ENCODE measurements at regions not wholly inside any gene's neighbourhood (a gene's known extent, or its start where the extent isn't known, plus 50 kb on each side); places are given as distances from the start of the nearest gene placed in this dataset.

- FAIRE-seq (no peak), ATAC-seq (no peak), DNase-seq (ENCODE audit: low read depth, low spot score) (no peak)
- no TSS peak for BruUV-seq (replicated peaks)
- Histone ChIP-seq H3K4me3 (no peak overlapping the region), H2AFZ (ENCODE audit: control insufficient read depth, low read depth, low read length) (no peak overlapping the region), H3K27ac (ENCODE audit: control insufficient read depth, insufficient read depth) (no peak overlapping the region), H3K9me3 (replicated peaks; ENCODE audit: control insufficient read depth, insufficient read depth, low read length) (no peaks in the 10 kb centered on the region), H3K4me1 (ENCODE audit: control insufficient read depth, insufficient read depth, low read length) (no peaks in the 10 kb centered on the region), H3K4me2 (ENCODE audit: control insufficient read depth, insufficient read depth) (no peak overlapping the region), H3K79me2 (ENCODE audit: control insufficient read depth, insufficient read depth, low read length) (no peaks in the 10 kb centered on the region), H3K9ac (ENCODE audit: control insufficient read depth, insufficient read depth, low read length) (no peak overlapping the region), H4K20me1 (ENCODE audit: control insufficient read depth, insufficient read depth) (no peaks in the 10 kb centered on the region), H3K36me3 (ENCODE audit: control insufficient read depth in 2 of 2, insufficient read depth in 2 of 2, low read length in 1 of 2) (no peaks in the 10 kb centered on the region), H3K27me3 (replicated peaks in 1 of 2; ENCODE audit: control insufficient read depth in 2 of 2, insufficient read depth in 2 of 2, low read length in 1 of 2) (no peaks in the 10 kb centered on the region)
- TF ChIP-seq CREM (IDR thresholded peaks at IDR 0.05; ENCODE audit: low read depth) = no peak
- no peak for TF ChIP-seq CEBPB (IDR thresholded peaks at IDR 0.05; ENCODE audit: borderline replicate concordance in 1 of 2, low read depth in 2 of 2, low read length in 2 of 2)
- no peak for TF ChIP-seq POLR2AphosphoS5 (IDR thresholded peaks at IDR 0.05; ENCODE audit: low read length)
- no peak for TF ChIP-seq ELK1 (IDR thresholded peaks at IDR 0.05; ENCODE audit: low read depth, low read length)
- no peak for TF ChIP-seq NFYB (IDR thresholded peaks at IDR 0.05; ENCODE audit: insufficient read depth, low read depth, low read length)
- TF ChIP-seq KAT2A (conservative IDR thresholded peaks at IDR 0.05; ENCODE audit: control insufficient read depth, low read depth, low read length) = no peak
- TF ChIP-seq RAD51 (IDR thresholded peaks at IDR 0.05) = no peak
- no peak for TF ChIP-seq POLR2A (IDR thresholded peaks at IDR 0.05; ENCODE audit: low read depth, low read length)
- TF ChIP-seq NR2F1 (conservative IDR thresholded peaks at IDR 0.05) = no peak
- no peak for TF ChIP-seq IKZF2 (IDR thresholded peaks at IDR 0.05)
- TF ChIP-seq ZBTB4 (CRISPR knock-in tag; IDR thresholded peaks at IDR 0.05) = no peak
- no peak for TF ChIP-seq SMC3 (IDR thresholded peaks at IDR 0.05; ENCODE audit: borderline replicate concordance, low read length)
- TF ChIP-seq ETV6 (conservative IDR thresholded peaks at IDR 0.05 in 1 of 2, IDR thresholded peaks at IDR 0.05 in 1 of 2; ENCODE audit: borderline replicate concordance in 1 of 2, low read depth in 1 of 2) = no peak
- TF ChIP-seq NKRF (conservative IDR thresholded peaks at IDR 0.05) = no peak
- TF ChIP-seq MEF2B (IDR thresholded peaks at IDR 0.05; ENCODE audit: partially characterized antibody, poor library complexity, severe bottlenecking) = no peak
- TF ChIP-seq ZNF384 (IDR thresholded peaks at IDR 0.05; ENCODE audit: borderline replicate concordance, low read depth, low read length) = no peak
- no peak for TF ChIP-seq NBN (IDR thresholded peaks at IDR 0.05)
- no peak for TF ChIP-seq YY1 (IDR thresholded peaks at IDR 0.05; ENCODE audit: low read depth, low read length)
- TF ChIP-seq ZBED1 (IDR thresholded peaks at IDR 0.05; ENCODE audit: borderline replicate concordance) = no peak
- TF ChIP-seq EGR1 (IDR thresholded peaks at IDR 0.05; ENCODE audit: borderline replicate concordance in 1 of 2, low read depth in 2 of 2, low read length in 2 of 2) = no peak
- ChIA-PET RAD21 (ENCODE audit: unreplicated experiment) (no interaction called here), CTCF (no interaction called here), POLR2A (interaction anchor here (0.5 to 0.7 kb wide), 2 partner anchors 77 to 1308 kb away, joined by 3 to 4 read pairs; no protein-coding TSS in a partner anchor), SMC1A (ENCODE audit: uncharacterized antibody, unreplicated experiment) (no interaction called here)
- intact Hi-C loops (cut with micrococcal nuclease; ENCODE audit: unreplicated experiment) = no loop called here
- in situ Hi-C loops (cut with MboI) = no loop called here
These were observed 782.5 kb downstream of the STIM2 start for GRCh38 chr4:27643101-27643500.

Data from GM12878 (cell line).